GM19023 (cell line): ENCODE measurements at regions not wholly inside any gene's neighbourhood (a gene's known extent, or its start where the extent isn't known, plus 50 kb on each side); places are given as distances from the start of the nearest gene placed in this dataset.
"Not testable (repeated sequence)": the region's sequence is repeated elsewhere in the genome, so short reads cannot be mapped to it uniquely, and the experiment has no call there.

Experiments
- ATAC-seq: cut with Tn5 transposase; IDR thresholded peaks from one replicate; pipeline ENCODE4 v1.9.1; 2021; ENCODE audit warnings: mild to moderate bottlenecking, moderate library complexity; ENCODE audit not compliant: unreplicated experiment

DNA sequence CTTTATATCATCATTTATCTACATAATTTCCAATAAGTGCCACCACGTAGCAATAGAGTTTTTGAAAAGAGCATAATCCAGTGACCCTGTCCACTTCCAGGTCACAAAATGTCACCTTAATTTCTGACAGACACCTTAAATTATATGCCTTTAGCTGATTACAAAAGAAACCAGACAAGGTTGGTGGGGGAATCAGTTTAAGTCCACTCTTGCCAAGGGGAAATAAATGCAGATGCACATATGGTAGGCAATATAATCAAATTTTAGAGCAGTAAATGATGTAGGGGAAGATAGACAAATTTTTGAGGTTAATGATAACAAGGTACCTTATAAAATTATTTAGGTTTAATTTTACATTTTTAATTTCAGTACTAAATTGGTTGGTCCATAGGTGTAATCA, 253.5 kb downstream of the ZIC1 start:
- ATAC-seq = no peak

DNA sequence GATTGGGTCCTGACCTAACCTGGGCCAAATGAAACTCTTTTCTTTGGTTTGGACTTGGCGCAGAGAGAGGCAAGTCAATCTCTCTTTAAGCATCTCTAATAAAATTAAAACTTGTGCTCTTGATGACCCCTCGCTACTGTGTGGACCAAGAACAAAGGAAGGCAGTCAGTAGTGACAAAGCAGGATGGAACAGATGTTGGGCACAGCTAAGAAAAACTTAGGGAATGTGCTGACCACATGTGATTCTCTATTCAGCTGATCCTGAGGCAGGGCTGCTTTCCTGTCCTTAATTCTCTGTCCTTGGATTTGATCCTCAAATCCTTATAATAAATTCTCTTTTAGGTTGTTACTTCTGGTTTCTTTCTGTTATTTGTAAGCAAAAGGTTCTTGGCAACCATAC, 259.9 kb downstream of the ZIC1 start:
- ATAC-seq = no peak

DNA sequence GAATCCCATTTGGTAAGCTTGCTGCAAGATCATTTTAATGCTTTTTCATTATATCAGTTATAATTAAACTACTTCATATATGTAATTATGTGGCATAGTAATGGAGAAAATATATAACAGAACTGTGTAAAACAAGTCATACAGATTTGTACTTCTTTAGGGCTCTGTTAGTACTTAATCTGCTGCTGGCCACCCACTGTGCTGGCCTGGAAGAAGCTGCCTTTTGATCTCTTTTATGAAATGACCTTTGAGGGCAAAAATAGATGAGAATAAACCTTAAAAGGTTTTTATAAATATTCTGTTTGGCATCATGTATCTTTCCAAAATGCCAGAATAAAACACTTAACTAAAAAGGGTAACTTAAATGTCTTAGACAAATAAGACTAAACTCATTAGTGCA, 262.9 kb downstream of the ZIC1 start:
- no peak for ATAC-seq

DNA sequence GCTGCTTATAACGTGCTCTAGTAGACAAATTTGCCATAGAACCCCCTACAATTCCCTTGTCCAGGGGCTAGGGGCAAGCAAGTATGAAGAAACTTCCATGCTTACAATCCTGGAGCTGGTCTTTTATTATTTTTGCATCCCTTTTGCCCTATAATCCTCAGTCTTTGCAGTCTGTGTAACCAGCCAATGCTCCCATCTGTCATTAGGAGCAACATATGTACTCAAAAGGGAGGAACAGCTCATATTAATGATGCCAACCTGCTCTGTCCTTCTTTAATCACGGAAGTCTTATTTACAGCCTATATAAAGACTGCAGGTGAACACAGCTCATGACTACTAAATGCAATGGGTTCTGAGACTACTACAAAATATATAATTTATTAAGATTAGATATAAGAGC, 263.3 kb downstream of the ZIC1 start:
- no peak for ATAC-seq

DNA sequence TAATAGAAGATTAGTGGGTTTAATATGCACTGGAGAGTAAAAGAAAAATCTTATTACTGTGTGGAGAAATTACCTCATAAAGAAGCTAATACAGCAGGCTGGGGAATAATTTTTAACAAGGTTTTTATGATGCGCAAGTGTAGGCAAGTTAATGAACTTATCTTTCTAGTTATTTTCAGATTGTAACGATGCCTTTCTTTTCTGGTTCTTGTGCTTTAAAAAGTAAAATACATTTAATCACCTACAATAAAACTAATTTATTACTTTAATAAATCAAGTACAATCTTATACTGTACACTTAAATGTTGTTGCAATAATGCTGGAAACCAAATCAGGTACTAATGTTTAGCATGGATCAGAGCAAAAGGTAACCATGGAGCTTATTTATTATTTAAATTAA, 266.6 kb downstream of the ZIC1 start:
- ATAC-seq = no peak

DNA sequence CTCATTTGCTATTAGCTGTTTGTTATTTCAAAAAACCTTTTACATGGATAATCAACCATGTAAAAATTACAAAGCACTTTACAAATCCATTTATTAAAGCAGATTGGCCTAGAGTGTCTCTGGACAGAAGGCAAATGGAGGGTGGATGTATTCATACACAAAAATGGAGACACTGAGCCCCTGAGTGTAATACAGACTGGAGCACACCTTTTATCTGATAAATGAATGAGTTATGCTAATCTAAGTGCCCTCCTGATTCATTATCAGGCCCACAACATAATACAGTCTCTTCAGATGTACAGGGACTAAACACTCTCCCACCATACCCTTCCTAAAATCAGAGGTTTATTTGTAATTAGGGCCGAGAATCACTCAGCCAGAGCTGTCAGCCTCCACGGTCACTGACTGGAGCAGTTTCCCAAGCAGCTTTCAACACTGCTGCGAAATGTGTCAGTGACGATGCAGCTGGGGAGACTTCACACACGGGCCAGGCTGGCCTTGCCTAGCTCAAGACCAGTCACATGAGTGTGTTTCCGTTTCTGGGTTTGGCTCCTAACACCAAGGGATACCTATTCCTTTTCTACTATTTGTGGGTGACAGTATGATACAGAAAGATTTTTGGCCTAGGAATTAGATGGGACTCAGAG, 271.8 kb downstream of the ZIC1 start:
- no peak for ATAC-seq

DNA sequence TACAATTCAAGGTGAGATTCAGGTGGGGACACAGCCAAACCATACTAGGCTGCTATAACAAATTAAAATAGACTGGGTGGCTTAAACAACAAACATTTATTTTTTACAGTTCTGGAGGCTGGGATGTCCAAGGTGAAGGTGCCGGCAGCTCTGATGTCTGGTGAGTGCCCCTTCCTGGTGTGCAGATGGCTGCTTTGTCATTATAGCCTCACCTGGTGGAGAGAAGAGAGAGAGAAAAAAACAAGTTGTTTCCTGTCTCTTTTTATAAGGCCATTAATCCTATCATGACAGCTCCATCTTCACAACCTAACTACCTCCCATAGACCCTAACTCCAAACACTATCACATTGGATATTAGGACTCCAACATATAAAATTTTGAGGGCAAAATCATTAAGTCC, 279.7 kb downstream of the ZIC1 start:
- ATAC-seq = no peak

DNA sequence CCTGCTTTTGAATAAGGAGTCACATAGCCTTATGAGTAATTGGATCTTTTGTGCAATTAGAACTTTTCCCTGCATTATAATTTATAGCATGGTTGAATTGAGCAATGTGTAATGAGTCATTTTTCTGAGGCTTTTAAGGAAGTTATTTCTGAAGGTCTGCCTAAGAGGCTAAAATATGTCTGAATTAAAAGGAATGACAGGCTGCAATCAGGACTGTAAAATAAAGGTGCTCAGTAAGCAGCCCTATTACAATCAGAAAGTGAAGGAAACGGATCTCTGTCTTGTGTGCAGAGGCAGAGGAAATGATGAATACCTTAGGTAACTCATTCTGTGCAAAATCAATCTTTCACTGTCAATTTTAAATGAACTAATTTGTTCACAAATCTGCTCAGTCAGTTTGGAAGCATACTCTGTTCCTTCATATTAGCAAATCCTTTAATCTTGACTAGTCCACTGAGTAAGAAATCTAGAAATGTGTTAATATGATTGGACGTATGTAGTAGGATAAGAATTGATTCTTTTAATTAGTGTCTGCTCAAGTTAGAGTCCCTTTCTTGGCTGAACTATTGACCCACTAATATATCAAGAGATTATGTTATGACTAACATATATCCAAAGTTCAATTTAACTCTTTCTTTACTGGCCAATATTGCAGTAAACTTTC, 290.1 kb downstream of the ZIC1 start:
- no peak for ATAC-seq

DNA sequence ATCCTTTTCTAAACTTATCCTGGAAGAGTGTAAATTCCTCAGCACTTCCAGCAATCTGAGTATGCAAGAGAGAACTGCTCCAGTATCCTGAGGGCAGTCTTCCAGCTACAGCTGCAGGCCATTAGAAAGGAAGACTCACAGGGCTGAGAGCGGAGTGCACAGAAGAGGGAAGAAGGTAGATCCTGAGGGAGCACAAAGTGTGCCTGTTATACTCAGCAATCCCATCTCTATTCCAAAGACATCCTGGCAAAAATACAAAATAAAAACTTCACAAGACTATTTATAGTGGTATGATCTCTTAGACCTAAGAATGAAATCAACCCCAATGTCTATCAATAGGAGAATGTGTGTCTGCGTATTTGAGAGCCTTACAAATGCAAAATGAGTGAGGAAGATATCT, 292.0 kb downstream of the ZIC1 start:
- no peak for ATAC-seq

DNA sequence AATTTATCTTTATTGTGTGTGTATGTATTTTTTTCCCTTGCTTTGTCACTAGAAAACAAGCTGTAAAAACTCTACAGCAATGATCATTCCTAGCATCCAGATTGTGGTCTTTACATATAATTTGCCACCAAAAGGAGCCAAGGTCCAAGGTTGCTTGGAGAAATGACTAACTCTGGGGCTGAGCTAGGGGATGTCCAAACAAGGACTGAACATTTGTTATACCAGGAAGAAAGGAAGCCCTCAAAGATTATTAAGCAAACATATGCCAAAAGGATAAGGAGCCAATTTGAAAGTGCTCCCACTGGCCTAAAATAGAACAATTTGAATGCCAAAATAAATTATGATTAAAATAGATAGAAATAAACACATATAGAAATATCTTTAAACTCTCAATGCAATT, 293.3 kb downstream of the ZIC1 start:
- ATAC-seq = no peak

DNA sequence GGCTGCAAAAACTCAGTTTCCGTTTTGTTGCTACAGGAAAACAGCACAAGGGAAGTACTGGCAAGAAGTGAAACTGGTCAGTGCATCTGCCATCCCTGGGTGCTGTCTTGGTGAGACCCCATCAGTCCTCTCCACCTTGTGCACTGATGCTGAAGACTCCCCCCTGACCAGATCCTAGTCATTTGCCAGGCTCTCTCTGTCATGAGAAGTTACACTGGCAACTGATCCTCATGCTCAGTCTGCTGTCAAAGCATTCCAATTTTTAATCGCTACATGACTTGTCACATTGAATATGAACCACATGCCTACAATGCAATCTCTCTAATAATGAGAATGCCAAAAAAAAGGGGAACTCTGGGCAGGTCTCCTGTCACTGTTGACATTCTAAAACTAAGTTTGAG, 296.5 kb downstream of the ZIC1 start:
- no peak for ATAC-seq

DNA sequence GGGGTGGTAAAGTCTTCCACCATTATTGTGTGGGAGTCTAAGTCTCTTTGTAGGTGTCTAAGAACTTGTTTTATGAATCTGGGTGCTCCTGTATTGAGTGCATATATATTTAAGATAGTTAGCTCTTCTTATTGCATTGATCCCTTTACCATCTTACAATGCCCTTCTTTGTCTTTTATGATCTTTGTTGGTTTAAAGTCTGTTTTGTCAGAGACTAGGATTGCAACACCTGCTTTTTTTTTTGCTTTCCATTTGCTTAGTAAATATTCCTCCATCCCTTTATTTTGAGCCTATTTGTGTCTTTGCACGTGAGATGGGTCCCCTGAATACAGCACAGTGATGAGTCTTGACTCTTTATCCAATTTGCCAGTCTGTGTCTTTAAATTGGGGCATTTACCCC, 301.6 kb downstream of the ZIC1 start:
- ATAC-seq = not testable (repeated sequence)

DNA sequence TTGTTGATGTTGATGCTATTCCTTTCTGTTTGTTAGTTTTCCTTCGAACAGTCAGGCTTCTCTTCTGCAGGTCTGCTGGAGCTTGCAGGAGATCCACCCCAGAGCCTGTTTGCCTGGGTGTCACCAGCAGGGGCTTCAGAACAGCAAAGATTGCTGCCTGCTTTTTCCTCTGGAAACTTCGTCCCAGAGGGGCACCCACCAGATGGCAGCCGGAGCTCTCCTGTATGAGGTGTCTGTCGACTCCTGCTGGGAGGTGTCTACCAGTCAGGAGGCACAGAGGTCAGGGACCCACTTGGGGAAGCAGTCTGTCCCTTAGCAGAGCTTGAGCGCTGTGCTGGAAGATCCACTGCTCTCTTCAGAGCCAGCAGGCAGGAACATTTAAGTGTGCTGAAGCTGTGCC, 303.2 kb downstream of the ZIC1 start:
- no peak for ATAC-seq

DNA sequence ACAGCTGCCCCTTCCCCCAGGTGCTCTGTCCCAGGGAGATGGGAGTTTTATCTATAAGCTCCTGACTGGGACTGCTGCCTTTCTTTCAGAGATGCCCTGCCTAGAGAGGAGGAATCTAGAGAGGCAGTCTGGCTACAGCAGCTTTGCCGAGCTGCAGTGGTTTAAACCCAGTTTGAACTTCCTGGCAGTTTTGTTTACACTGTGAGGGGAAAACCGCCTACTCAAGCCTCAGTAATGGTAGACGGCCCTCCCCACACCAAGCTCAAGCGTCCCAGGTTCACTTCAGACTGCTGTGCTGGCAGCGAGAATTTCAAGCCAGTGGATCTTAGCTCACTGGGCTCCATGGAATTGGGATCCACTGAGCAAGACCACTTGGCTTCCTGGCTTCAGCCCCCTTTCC, 303.6 kb downstream of the ZIC1 start:
- not testable (repeated sequence) for ATAC-seq

DNA sequence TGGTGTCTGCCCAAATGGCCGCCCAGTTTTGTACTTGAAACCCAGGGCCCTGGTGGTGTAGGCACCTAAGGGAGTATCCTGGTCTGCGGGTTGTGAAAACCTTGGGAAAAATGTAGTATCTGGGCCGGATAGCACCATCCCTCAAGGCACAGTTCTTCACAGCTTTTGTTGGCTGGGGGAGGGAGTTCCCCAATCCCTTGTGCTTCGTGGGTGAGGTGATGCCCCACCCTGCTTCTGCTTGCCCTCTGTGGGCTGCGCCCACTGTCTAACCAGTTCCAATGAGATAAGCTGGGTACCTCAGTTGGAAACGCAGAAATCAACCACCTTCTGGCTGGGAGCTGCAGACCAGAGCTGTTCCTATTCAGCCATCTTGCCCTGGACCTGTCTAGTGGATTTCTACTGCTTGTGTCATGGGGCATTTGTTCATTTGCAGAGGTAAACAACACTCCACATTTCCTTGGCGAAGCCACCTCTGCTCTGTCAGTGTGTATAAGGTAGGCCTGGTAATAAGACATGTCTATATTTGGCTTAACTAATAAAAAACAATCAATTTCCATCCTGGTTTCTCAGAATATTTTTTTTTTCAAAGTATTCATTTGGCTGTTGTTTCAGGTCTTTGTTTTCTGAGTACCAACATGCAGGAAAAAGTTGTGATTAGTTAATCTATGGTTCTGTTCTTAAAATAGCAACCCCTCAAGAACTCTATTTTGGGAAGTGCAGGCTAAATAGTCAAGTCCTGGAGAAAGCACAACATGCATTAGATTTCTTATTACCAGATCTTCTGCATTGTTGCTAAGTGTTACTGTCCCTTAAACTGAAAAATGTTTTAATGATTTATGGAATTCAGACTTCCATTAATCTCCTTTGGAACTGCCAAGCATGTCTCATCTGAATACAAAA, 304.3 kb downstream of the ZIC1 start:
- ATAC-seq = no peak

DNA sequence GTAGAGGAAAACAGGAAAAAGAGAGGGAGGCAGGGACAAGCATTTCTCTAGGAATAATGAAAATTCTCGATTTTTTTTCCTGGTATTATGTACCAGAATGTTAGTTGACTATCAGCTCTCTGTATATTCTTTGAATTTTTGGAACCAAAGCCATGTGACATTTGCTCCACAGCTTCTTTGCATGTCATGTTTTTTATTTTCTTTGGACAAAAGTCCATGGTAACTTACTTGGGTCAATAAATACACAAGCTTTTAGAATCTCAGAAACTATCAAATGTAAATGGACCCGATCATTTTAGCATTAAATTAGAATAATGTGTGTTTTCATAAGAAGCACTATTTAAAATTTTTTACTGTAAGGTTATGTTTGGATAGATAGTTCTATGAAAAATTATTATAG, 320.5 kb downstream of the ZIC1 start:
- no peak for ATAC-seq

DNA sequence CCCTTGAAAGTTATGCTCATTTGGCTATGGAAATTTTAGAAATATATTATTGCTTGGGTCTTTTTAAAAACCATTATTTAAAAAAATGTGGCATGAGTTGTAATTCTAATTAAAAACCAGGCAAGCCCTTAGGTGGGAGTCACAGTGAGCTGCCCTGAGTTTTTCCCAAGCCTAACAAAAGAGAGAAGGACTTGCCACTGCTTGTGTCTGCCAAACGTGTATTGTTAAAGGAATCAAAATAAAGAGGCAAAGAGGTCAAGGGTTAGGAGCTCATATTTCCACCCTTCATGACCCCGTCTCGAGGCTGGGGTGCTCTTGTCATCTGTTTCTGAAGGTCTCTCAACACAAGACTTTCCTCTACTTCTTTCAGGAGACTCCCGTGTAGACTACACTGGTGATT, 321.1 kb downstream of the ZIC1 start:
- ATAC-seq = no peak

DNA sequence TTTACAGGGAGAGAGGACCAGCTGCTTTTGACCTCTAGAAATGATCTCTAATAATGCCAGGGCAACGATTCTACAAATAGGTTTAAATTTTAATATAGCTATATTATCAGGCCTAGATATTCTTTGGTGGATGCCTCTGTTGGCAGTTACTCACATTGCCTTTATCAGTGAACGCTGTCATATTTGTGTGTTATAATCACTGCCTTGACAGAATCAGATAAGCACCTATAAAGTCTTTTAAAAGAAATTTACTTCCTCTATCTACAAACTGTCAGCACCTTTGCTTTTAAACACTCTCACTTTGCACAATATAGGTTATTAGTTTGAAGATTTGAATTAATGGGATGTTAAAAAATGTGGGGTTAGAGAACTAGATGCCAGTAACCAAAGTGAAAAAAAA, 324.1 kb downstream of the ZIC1 start:
- no peak for ATAC-seq

DNA sequence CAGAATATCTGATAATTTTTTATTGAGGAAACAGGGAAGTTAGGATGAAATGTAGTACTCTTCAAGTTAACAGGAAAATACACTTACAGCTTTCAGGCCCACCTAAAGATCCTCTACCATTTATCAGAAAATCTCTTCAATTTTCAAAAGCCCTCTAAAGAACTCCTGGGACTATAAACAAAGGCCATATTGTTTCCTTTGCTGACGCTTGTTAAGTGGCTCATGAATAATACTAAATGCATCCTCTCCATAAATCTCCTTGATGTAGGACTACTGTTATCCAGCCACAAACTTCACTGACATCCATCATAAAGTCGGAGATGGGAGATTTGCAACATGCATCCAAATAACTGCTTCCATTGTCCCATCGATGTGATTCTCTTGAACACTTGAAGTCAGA, 326.5 kb downstream of the ZIC1 start:
- no peak for ATAC-seq

DNA sequence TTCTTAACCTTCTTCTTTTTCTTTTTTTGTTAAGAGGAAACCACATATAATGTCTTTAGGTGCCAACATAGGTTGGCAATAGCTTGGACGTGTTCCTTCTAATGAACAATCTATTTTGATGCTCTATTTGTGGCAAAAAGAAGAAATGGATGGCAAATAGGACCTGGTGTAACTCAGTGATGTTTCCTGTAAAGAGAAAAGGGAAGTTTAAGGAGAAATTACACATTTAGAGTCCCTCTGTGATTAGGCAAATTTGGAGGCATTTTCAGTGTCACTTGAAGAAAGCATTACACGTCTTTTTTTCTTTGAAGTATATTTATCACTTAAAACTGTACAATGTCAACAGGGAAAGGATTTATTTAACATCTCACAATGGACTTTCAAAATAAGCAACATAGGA, 327.1 kb downstream of the ZIC1 start:
- ATAC-seq = no peak

DNA sequence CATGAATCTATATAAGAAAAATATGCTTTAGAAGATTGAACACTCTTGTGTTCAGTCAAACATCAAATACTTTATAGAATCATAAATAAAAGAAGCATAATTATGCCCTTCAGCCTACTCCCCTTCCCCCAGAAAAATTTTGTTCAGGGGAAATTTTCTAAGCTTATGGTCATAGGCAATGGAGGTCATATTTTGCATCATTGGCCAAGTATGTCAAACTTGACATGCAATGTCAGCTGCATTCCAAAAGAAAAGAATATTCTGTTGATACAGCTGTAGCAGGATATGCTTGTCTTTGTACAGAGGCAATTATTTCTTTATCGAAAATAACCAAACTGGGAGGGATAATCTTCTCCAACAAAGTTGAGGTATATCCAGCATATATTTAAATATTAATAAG, 328.2 kb downstream of the ZIC1 start:
- ATAC-seq = no peak

DNA sequence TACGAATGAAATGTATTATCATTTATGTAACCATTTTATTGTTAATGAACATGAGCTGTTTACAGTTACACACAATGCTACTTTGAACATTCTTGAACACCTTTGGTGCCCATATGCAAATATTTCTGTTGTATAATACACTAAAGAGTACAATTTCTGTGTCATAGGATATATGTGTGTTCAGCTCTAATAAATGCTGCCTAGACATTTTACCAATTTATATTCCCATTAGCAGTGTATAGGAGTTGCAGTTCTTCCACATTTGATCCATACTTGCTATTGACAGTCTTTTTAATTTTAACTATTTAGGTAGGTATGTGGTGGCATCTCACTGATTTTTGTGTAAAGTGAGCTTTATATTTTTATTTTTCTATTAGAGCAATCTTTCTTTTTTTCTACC, 331.8 kb downstream of the ZIC1 start:
- no peak for ATAC-seq
